A172 (cell line): ENCODE measurements at regions not wholly inside any gene's neighbourhood (a gene's known extent, or its start where the extent isn't known, plus 50 kb on each side); places are given as distances from the start of the nearest gene placed in this dataset.
A peak's percentile ranks its signal among the peaks of the same experiment; 100 is the strongest.
"Not testable (repeated sequence)": the region's sequence is repeated elsewhere in the genome, so short reads cannot be mapped to it uniquely, and the experiment has no call there.

Source experiments
- DNase-seq: peaks from one replicate; pipeline ENCODE4 v3.0.0-alpha.2; 2015; ENCODE audit warnings: low spot score

DNA sequence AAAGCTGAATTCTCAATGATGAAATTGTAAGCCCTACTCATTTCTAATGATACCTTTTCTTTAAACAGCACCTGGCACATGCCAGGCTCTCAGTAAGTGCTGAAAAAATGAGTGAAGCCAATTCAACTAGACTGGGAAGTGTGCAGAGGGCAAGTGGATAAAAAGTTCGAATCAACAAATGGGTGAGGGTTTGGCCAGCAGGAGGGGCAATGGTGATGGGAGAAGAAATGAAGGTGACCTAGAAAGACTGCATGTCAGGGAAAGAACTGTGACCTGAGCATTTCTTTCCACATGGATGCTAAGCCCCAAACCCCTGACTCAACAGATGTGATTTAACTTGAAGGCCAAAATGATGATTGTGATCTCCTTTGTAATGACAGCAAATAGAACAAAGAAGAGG, 54.6 kb downstream of the DKK1 start:
- no peak for DNase-seq

GRCh38 chr10:52374207-52374606, 60.1 kb downstream of the DKK1 start:
- DNase-seq, result not testable (repeated sequence)

GRCh38 chr10:52376694-52377354, 62.7 kb downstream of the DKK1 start:
- DNase-seq, result no peak

DNA sequence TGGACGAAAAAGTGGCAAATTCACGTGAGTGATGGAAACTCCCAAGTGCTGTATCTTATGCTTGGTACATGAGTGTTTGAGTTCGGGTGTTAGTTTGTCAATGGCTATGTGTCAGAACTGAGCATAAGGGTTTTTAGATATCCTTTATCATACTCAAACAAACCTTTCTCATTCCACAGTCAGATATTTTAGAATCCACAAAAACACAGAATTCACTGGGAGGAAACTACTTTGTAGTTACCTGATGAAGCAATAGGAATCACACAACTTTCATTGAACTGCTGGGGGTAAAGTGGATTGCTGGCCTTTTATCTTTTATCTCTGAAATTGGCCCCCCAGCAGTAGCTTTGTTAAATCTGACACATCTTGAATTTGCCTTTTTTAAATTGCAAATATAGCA, 64.0 kb downstream of the DKK1 start:
- no peak for DNase-seq

GRCh38 chr10:52379287-52379686, 65.2 kb downstream of the DKK1 start:
- DNase-seq, result no peak

GRCh38 chr10:52383088-52383487, 69.0 kb downstream of the DKK1 start:
- DNase-seq, result no peak

DNA sequence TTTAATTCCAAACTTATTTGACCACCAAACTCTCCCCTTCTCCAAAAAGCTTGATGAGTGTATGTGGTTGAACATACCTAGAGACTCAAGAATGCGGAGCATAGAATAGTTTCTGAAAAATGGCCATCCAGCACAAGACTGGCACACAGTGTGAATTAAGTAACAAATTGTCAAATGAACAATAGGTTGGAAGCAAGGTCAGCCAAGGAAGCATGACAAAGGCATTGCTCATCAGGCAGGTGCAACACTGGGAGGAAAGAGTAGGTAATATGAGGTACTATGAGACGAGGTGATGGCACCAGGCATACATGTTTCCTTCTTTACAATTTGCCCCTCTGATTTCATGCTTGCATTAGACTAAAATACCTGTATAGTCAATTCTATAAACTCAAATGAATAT, 73.7 kb downstream of the DKK1 start:
- DNase-seq, result no peak

DNA sequence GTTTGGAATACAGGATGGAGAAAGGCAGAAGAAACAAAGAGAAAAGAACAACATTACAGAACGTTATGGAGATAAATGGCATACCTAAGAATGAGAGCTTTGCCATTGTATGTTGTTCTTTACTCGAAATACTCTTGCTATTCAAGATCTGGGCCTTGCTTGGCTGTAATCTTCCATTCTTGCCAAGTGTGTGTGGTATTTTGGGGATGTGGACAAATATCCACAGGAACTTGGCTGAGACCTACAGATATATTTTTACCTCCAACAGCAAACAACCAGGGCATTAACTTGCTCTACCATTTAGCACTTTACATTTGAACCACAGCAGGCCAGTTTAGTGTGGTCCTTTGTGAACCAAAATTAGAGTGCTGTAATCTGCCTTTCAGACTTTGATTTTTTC, 76.3 kb downstream of the DKK1 start:
- no peak for DNase-seq

- no peak for DNase-seq
Observed at GRCh38 chr10:52391927-52392602, 78.0 kb downstream of the DKK1 start.

DNA sequence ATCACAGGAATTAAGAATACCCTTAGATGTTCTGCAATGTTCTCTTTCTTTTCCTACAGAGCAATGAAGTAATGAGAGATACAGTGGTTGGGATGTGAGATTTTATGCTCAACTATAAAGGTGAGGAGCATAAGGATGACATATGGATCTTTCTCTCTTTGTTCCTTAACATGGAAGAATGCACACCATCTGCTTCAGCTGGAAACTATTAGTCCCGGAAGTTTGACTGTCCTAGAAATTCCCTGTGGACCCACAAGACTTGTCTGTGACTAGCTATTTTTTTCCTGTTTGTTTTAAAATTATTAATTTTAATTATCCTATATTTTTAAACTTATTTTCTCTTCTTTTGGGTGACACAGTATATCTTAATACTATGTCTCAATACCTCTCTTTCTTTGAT, 80.2 kb downstream of the DKK1 start:
- no peak for DNase-seq

GRCh38 chr10:52400562-52400961, 86.5 kb downstream of the DKK1 start:
- no peak for DNase-seq

- not testable (repeated sequence) for DNase-seq
Observed at GRCh38 chr10:52403801-52404200, 89.7 kb downstream of the DKK1 start.

- DNase-seq, result no peak
Observed at GRCh38 chr10:52409195-52409594, 95.1 kb downstream of the DKK1 start.

- no peak for DNase-seq
Observed at GRCh38 chr10:52409928-52410327, 95.8 kb downstream of the DKK1 start.

- no peak for DNase-seq
Observed at GRCh38 chr10:52410916-52411315, 96.8 kb downstream of the DKK1 start.

GRCh38 chr10:52419281-52419680, 105.2 kb downstream of the DKK1 start:
- no peak for DNase-seq

DNA sequence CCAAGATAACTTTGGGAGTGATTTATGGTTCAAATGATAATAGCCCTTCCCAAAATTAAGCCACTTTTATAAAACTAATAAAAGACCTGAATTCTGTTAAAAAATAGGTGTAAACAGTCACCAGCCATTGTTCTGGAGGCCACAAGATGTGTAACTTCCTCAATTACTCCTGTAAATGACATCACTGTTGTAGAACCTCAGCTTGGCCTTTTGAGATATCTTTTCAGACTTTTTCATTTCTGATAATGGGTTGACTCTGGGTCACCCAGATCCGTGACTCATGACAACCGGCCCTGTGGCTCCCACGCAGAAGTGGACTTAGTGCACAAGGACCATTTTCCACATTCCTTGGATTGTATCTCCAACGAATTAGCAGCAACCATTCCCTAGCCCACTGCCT, 106.6 kb downstream of the DKK1 start:
- DNase-seq, result peak; percentile 90

GRCh38 chr10:52423369-52423768, 109.3 kb downstream of the DKK1 start:
- DNase-seq, result no peak

GRCh38 chr10:52424341-52424740, 110.3 kb downstream of the DKK1 start:
- no peak for DNase-seq

DNA sequence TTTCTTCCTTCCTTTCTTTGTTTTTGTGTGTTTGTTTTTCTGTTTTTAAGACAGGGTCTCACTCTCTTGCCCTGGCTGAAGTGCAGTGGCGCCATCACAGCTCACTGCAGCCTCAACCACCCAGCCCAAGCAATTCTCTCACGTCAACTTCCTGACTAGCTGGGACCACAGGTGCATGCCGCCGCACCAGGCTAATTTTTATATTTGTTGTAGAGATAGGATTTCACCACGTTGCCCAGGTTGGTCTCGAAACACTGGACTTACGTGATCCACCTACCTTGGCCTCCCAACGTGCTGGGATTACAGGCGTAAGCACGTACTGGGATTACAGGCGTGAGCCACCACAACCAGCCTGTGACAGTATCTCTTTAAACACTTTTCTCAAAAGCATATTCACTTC, 120.7 kb downstream of the DKK1 start:
- DNase-seq, result no peak

DNA sequence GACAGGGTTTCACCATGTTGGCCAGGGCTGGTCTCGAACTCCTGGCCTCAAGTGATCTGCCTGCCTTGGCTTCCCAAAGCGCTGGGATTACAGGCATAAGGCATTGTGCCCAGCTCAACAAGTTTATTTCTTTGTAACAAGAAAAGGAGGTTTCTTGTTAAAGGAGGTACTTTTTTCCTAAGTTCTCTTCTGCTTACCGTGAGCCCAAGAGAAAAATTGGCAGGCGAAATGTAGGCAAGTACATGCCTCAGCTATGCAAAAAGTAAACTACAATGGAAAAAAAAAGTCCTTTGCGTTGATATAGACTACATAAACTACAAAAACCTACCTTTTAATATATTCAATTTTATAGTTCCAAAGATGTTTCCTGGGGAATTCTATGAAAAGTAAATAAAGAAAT, 122.6 kb downstream of the DKK1 start:
- no peak for DNase-seq

DNA sequence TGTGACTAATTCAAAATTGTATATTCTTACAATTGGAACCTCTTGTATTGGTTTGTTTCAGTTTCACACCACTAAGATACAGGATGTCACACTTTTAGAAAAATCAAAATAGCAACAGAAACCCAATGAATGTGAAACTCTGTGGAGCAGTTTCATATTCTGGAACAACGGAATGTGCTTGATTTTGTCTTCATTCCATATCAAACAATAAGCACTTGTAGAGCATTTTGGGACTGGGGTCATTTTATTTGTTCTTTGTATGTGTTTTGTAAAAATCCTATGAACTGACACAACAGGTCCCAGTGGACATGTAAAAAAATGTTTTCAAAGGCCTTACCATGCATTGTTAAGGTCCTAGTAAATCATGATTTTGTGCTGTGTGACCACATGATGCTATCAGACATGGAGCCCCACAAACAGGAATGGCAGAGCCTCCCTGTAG, 123.1 kb downstream of the DKK1 start:
- DNase-seq, result no peak

DNA sequence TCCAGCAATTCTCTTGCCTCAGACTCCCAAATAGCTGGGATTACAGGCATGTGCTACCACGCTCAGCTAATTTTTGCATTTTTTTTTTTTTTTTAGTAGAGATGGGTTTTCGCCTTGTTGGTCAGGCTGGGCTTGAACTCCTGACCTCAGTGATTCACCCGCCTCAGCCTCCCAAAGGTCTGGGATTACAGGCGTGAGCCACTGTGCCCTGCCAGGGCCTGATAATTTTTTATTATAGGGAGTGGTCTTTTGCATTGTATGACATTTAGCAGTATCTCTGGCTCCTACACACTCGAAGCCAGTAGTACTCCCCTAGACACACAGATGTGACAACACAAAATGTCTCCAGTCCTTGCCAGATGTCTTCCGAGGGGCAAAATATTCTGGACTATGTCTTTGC, 124.0 kb downstream of the DKK1 start:
- no peak for DNase-seq
